Vagina (tissue), 2 donors: ENCODE measurements at regions not wholly inside any gene's neighbourhood (a gene's known extent, or its start where the extent isn't known, plus 50 kb on each side); places are given as distances from the start of the nearest gene placed in this dataset.

Experiments used
- CTCF ChIP-seq, 3 experiments: fragments of 450-650 bp in 2 of 3; fragments of 200-600 bp in 1 of 3; sonication (generic) in 1 of 3; IDR thresholded peaks; one replicate each; pipeline ENCODE4 v1.5.1; 2017 to 2019; ENCODE audit warnings: antibody characterized with exemption in 3 of 3, mild to moderate bottlenecking in 2 of 3, moderate library complexity in 2 of 3
- POLR2A ChIP-seq, 2 donors: fragments of 450-650 bp; IDR thresholded peaks; one replicate each; pipeline ENCODE4 v1.6.1; 2017; ENCODE audit warnings: antibody characterized with exemption in 2 of 2, mild to moderate bottlenecking in 2 of 2, moderate library complexity in 2 of 2
- POLR2AphosphoS5 ChIP-seq, 2 donors: sonication (generic); formaldehyde crosslinking; IDR thresholded peaks; one replicate each; pipeline ENCODE4 v1.9.0; 2017; ENCODE audit warnings: antibody characterized with exemption in 2 of 2, mild to moderate bottlenecking in 2 of 2, low read depth in 1 of 2; ENCODE audit not compliant: insufficient read depth in 1 of 2

DNA sequence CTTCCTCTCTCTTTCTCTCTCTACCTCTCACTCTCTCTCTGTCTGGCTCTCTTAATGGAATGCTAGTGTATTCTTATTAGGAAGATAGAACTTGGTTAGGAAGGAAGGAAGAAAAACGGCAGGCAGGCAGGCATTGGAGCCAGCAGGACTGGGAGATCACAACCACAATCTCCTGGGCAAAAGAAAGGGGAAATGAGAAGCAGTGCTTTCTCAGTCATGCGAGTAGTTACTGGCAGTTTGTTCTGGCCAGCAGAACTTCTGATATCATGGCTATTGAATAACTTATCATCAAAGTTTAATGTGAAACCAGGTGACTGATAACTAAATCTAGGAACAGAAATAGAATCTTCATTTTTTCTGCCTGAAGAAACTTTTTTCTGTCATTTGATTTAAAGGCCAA lies 60.9 kb upstream of the PAGE1 start:
- TF ChIP-seq POLR2AphosphoS5 (IDR thresholded peaks at IDR 0.05; ENCODE audit: insufficient read depth in 1 of 2, low read depth in 1 of 2) (no peak), POLR2A (IDR thresholded peaks at IDR 0.05) (no peak), CTCF (IDR thresholded peaks at IDR 0.05) (no peak)
